HCT116 (cell line): ENCODE measurements at regions not wholly inside any gene's neighbourhood (a gene's known extent, or its start where the extent isn't known, plus 50 kb on each side); places are given as distances from the start of the nearest gene placed in this dataset.

Experiments used
- ATAC-seq: fragments of 200-7000 bp; cut with Tn5 transposase; 2 replicates; pipeline ENCODE4 v1.9.1; 2020; ENCODE audit warnings: mild to moderate bottlenecking, moderate library complexity
- BruUV-seq: library from RNA; stranded (reverse); fragments of 400-500 nt; replicated peaks from 2 replicates; lab custom pipeline; 2021; lab: Mats Ljungman, UMichigan
- CTCF ChIA-PET: fragments of 300-600 bp; sonication (Branson Sonifier 250); formaldehyde crosslinking; loops from one replicate; lab custom pipeline; 2021; ENCODE audit warnings: antibody characterized with exemption; lab: Charles Lee
- POLR2A ChIA-PET: fragments of 300-600, 350-600 bp; sonication (Branson Sonifier 250); formaldehyde crosslinking; loops from one replicate; lab custom pipeline; 2021; ENCODE audit warnings: antibody characterized with exemption; lab: Charles Lee
- RAD21 ChIA-PET, 2 experiments: fragments of 300-600 bp; sonication (Branson Sonifier 250); formaldehyde crosslinking; loops; one replicate each; lab custom pipeline; 2023; ENCODE audit warnings: low total read pairs in 2 of 2; ENCODE audit not compliant: uncharacterized antibody in 2 of 2, unreplicated experiment in 2 of 2, low non-redundant PET in 1 of 2; lab: Charles Lee
- DNase-seq: peaks from one replicate; pipeline ENCODE4 v3.0.0-alpha.2; 2010; ENCODE audit warnings: low read depth, low spot score
- H2AFZ ChIP-seq: fragments of 200-600 bp; shearing (Covaris generic), sonication (generic); 2 replicates; pipeline ENCODE4 v1.6.1; 2017; ENCODE audit warnings: low read depth, mixed run types, mixed read lengths, antibody characterized with exemption, low read length; ENCODE audit not compliant: poor library complexity, severe bottlenecking
- H3K27ac ChIP-seq: 2 replicates; pipeline ENCODE4 v1.5.1; 2012; ENCODE audit warnings: low read depth, low read length
- H3K27me3 ChIP-seq: fragments of 200-600 bp; sonication (generic); 2 replicates; pipeline ENCODE4 v1.6.1; 2016; ENCODE audit warnings: mixed run types, low read length, mixed read lengths; ENCODE audit not compliant: insufficient read depth
- H3K36me3 ChIP-seq, 2 experiments: fragments of 200-500 bp in 1 of 2; fragments of 200-600 bp in 1 of 2; sonication (Bioruptor generic) in 1 of 2; sonication (generic) in 1 of 2; 2 replicates each; pipeline versions ENCODE4 v1.5.1 to v1.6.1; 2014 to 2016; ENCODE audit warnings: low read length in 2 of 2, inconsistent platforms in 1 of 2, mixed read lengths in 1 of 2, mixed run types in 1 of 2; ENCODE audit not compliant: insufficient read depth in 2 of 2, control insufficient read depth in 1 of 2
- H3K4me1 ChIP-seq, 2 experiments: fragments of 200-600 bp in 1 of 2; sonication (generic) in 1 of 2; 2 replicates each; pipeline versions ENCODE4 v1.5.1 to v1.6.1; 2012 to 2017; ENCODE audit warnings: low read length in 2 of 2, inconsistent platforms in 1 of 2, mild to moderate bottlenecking in 1 of 2, mixed read lengths in 1 of 2, mixed run types in 1 of 2, moderate library complexity in 1 of 2; ENCODE audit not compliant: insufficient read depth in 2 of 2, control insufficient read depth in 1 of 2
- H3K4me2 ChIP-seq: fragments of 200-600 bp; sonication (generic); 2 replicates; pipeline ENCODE4 v1.6.1; 2017; ENCODE audit warnings: mixed run types, low read length, mixed read lengths
- H3K4me3 ChIP-seq, 2 experiments: fragments of 200-600 bp in 1 of 2; sonication (generic) in 1 of 2; replicated peaks in 1 of 2; 2 replicates each; pipeline ENCODE4 v1.5.1; 2011 to 2016; ENCODE audit warnings: low read length in 2 of 2, control low read depth in 1 of 2, low read depth in 1 of 2, mild to moderate bottlenecking in 1 of 2, mixed read lengths in 1 of 2, mixed run types in 1 of 2
- H3K79me2 ChIP-seq: fragments of 200-600 bp; sonication (generic); 2 replicates; pipeline ENCODE4 v1.6.1; 2017; ENCODE audit warnings: mild to moderate bottlenecking, mixed run types, low read length, moderate library complexity, mixed read lengths; ENCODE audit not compliant: insufficient read depth
- H3K9ac ChIP-seq: fragments of 200-600 bp; sonication (generic); 2 replicates; pipeline ENCODE4 v1.6.1; 2016; ENCODE audit warnings: low read length, mixed read lengths
- H3K9me2 ChIP-seq: fragments of 200-600 bp; sonication (generic), shearing (Covaris generic); 2 replicates; pipeline ENCODE4 v1.6.1; 2017; ENCODE audit warnings: mixed run types, mild to moderate bottlenecking, moderate library complexity; ENCODE audit not compliant: insufficient read depth
- H3K9me3 ChIP-seq, 2 experiments: fragments of 200-500 bp in 1 of 2; fragments of 200-600 bp in 1 of 2; sonication (Bioruptor generic) in 1 of 2; sonication (generic) in 1 of 2; 2 replicates each; pipeline ENCODE4 v1.6.1; 2014 to 2017; ENCODE audit warnings: low read length in 2 of 2, mixed read lengths in 2 of 2, inconsistent platforms in 1 of 2, low read depth in 1 of 2, mild to moderate bottlenecking in 1 of 2, mixed run types in 1 of 2, moderate library complexity in 1 of 2; ENCODE audit not compliant: control insufficient read depth in 1 of 2, insufficient read depth in 1 of 2
- H4K20me1 ChIP-seq: fragments of 200-600 bp; sonication (generic), shearing (Covaris generic); 2 replicates; pipeline ENCODE4 v1.6.1; 2017; ENCODE audit warnings: mixed run types, mild to moderate bottlenecking, moderate library complexity; ENCODE audit not compliant: insufficient read depth
- MAX ChIP-seq: IDR thresholded peaks from 2 replicates; pipeline ENCODE4 v1.6.1; 2012
- REST ChIP-seq: IDR thresholded peaks from 2 replicates; pipeline ENCODE4 v1.6.1; 2012; ENCODE audit warnings: low read depth
- TCF7L2 ChIP-seq: IDR thresholded peaks from 2 replicates; pipeline ENCODE4 v1.7.0; 2011; ENCODE audit warnings: borderline replicate concordance, inconsistent platforms; ENCODE audit not compliant: insufficient read depth, insufficient read length; ENCODE audit errors: extremely low read depth
- YY1 ChIP-seq: IDR thresholded peaks from 2 replicates; pipeline ENCODE4 v1.6.1; 2011; ENCODE audit warnings: low read length, low read depth, moderate library complexity, mild to moderate bottlenecking; ENCODE audit not compliant: insufficient replicate concordance; ENCODE audit errors: extremely low read depth
- intact Hi-C: fragments of 100-400 bp; cut with micrococcal nuclease; formaldehyde crosslinking; loops from 2 replicates; pipeline ENCODE4 v1.10.0; 2022

GRCh38 chr12:74193191-74193590 lies 344.4 kb upstream of the ATXN7L3B start (continued):
- no peak for TF ChIP-seq MAX

GRCh38 chr12:74204236-74204635 lies 333.4 kb upstream of the ATXN7L3B start:
- TF ChIP-seq REST = no peak
- no peak for TF ChIP-seq YY1
- TF ChIP-seq TCF7L2 = no peak

More at GRCh38 chr12:74204236-74204635, 333.4 kb upstream of the ATXN7L3B start:
- Histone ChIP-seq H3K9me3 (0 out of 4 replicates have a peak, but pooled peaks cover 0 to 4% of the 10 kb centered on the region in 2 experiments), H4K20me1 (no peaks in the 10 kb centered on the region), H3K4me1 (no peaks in the 10 kb centered on the region), H3K79me2 (no peaks in the 10 kb centered on the region), H3K9ac (no peak overlapping the region), H3K4me3 (no peak overlapping the region), H2AFZ (no peak overlapping the region), H3K36me3 (no peaks in the 10 kb centered on the region), H3K4me2 (no peak overlapping the region), H3K27me3 (no peaks in the 10 kb centered on the region), H3K9me2 (no peaks in the 10 kb centered on the region), H3K27ac (no peak overlapping the region)
- ATAC-seq (no peak), DNase-seq (no peak)
- ChIA-PET POLR2A (no interaction called here), RAD21 (no interaction called here), CTCF (no interaction called here)
- intact Hi-C loops = no loop called here
- BruUV-seq = no TSS peak
